ENCODE measurements at regions not wholly inside any gene's neighbourhood (a gene's known extent, or its start where the extent isn't known, plus 50 kb on each side); places are given as distances from the start of the nearest gene placed in this dataset.

GRCh38 chr5:68012831-68013230 lies 202.7 kb upstream of the PIK3R1 start:
- no peaks in the 10 kb centered on the region for H3K27me3 ChIP-seq
- H3K4me3 ChIP-seq: no peak overlapping the region
- H3K4me1 ChIP-seq: no peaks in the 10 kb centered on the region
- no peak for DNase-seq (ENCODE audit: low spot score)
- H3K9me3 ChIP-seq: no peaks in the 10 kb centered on the region
- no peaks in the 10 kb centered on the region for H3K36me3 ChIP-seq
- no peak overlapping the region for H3K27ac ChIP-seq
- no peak for TF ChIP-seq CTCF (IDR thresholded peaks at IDR 0.05)

GRCh38 chr5:68012429-68012828 lies 203.1 kb upstream of the PIK3R1 start:
- H3K27me3 ChIP-seq: no peaks in the 10 kb centered on the region
- DNase-seq (ENCODE audit: low spot score): no peak
- TF ChIP-seq CTCF (IDR thresholded peaks at IDR 0.05): no peak
- no peak overlapping the region for H3K4me3 ChIP-seq
- no peaks in the 10 kb centered on the region for H3K9me3 ChIP-seq
- H3K36me3 ChIP-seq: no peaks in the 10 kb centered on the region
- no peak overlapping the region for H3K27ac ChIP-seq
- H3K4me1 ChIP-seq: no peaks in the 10 kb centered on the region

- no peak for TF ChIP-seq CTCF (IDR thresholded peaks at IDR 0.05)
- Histone ChIP-seq H3K36me3 (no peaks in the 10 kb centered on the region), H3K27ac (no peak overlapping the region), H3K4me3 (no peak overlapping the region), H3K9me3 (no peaks in the 10 kb centered on the region), H3K27me3 (no peaks in the 10 kb centered on the region), H3K4me1 (no peaks in the 10 kb centered on the region)
- DNase-seq (ENCODE audit: low spot score): no peak
These were observed 203.8 kb upstream of the PIK3R1 start for GRCh38 chr5:68011801-68012200.

- no peaks in the 10 kb centered on the region for H3K27me3 ChIP-seq
These were observed 204.2 kb upstream of the PIK3R1 start for GRCh38 chr5:68011259-68011760.

GRCh38 chr5:68010740-68011139 lies 204.8 kb upstream of the PIK3R1 start:
- H3K27ac ChIP-seq: no peak overlapping the region
- no peaks in the 10 kb centered on the region for H3K27me3 ChIP-seq
- no peak for DNase-seq (ENCODE audit: low spot score)
- no peaks in the 10 kb centered on the region for H3K4me1 ChIP-seq
- H3K4me3 ChIP-seq: no peak overlapping the region
- TF ChIP-seq CTCF (IDR thresholded peaks at IDR 0.05): no peak
- no peaks in the 10 kb centered on the region for H3K9me3 ChIP-seq
- H3K36me3 ChIP-seq: no peaks in the 10 kb centered on the region

More at GRCh38 chr5:68011259-68011760, 204.2 kb upstream of the PIK3R1 start:
- no peak for TF ChIP-seq CTCF (IDR thresholded peaks at IDR 0.05)
- H3K27ac ChIP-seq: no peak overlapping the region
- no peaks in the 10 kb centered on the region for H3K4me1 ChIP-seq
- no peak for DNase-seq (ENCODE audit: low spot score)
- H3K36me3 ChIP-seq: no peaks in the 10 kb centered on the region
- H3K9me3 ChIP-seq: no peaks in the 10 kb centered on the region
- no peak overlapping the region for H3K4me3 ChIP-seq

GRCh38 chr5:68007451-68007850 lies 208.1 kb upstream of the PIK3R1 start:
- Histone ChIP-seq H3K4me3 (no peak overlapping the region), H3K27me3 (no peaks in the 10 kb centered on the region), H3K36me3 (no peaks in the 10 kb centered on the region), H3K27ac (no peak overlapping the region), H3K9me3 (no peaks in the 10 kb centered on the region), H3K4me1 (no peaks in the 10 kb centered on the region)
- no peak for TF ChIP-seq CTCF (IDR thresholded peaks at IDR 0.05)
- peak; percentile 68 for DNase-seq (ENCODE audit: low spot score)

All from right atrium auricular region (tissue), 2 donors.